ENCODE measurements at regions not wholly inside any gene's neighbourhood (a gene's known extent, or its start where the extent isn't known, plus 50 kb on each side); places are given as distances from the start of the nearest gene placed in this dataset.

DNA sequence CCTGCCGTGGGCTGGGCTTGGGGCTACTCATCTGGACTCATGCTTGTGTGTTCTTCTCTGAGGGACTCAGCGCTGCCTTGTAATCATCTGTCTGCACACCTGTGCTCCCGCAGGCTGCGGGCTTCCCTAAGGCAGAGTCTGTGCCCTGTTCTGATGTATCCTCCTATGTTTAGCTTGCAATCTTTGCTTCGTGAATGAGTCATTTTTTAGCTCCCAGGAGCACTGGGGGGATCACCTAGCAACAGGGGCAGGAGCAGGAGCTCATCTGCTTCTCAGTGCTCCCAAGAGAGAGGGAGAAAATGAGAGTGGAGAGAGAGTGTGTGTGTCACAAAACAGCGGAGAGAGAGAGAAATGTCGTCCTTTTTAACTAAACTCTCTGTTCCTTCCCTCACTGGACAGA lies 202.4 kb upstream of the ZNF618 start:
- no peak for TF ChIP-seq CTCF (IDR thresholded peaks at IDR 0.05)
- TF ChIP-seq POLR2A (IDR thresholded peaks at IDR 0.05) = no peak
